CD4-positive, alpha-beta T cell treated with Interleukin-10 for 1 hour (primary cell): ENCODE measurements at regions not wholly inside any gene's neighbourhood (a gene's known extent, or its start where the extent isn't known, plus 50 kb on each side); places are given as distances from the start of the nearest gene placed in this dataset.
A peak's percentile ranks its signal among the peaks of the same experiment; 100 is the strongest.
"Not testable (repeated sequence)": the region's sequence is repeated elsewhere in the genome, so short reads cannot be mapped to it uniquely, and the experiment has no call there.

ENCODE experiments used
- DNase-seq: peaks from one replicate; pipeline ENCODE4 v3.0.0-alpha.2; 2020

GRCh38 chr1:46878173-46878782, 63.0 kb downstream of the CYP4A11 start:
- peak; percentile 22 for DNase-seq

GRCh38 chr1:46876093-46876492, 65.2 kb downstream of the CYP4A11 start:
- DNase-seq, result not testable (repeated sequence)
